NOMO-1 treated with DMSO at 0.1 percent for 48 hours (cell line): ENCODE measurements at regions not wholly inside any gene's neighbourhood (a gene's known extent, or its start where the extent isn't known, plus 50 kb on each side); places are given as distances from the start of the nearest gene placed in this dataset.
"Not testable (repeated sequence)": the region's sequence is repeated elsewhere in the genome, so short reads cannot be mapped to it uniquely, and the experiment has no call there.

Source experiments
- DNase-seq: peaks from one replicate; lab custom pipeline; 2025; ENCODE audit not compliant: unreplicated experiment; lab: John Stamatoyannopoulos, UW

DNA sequence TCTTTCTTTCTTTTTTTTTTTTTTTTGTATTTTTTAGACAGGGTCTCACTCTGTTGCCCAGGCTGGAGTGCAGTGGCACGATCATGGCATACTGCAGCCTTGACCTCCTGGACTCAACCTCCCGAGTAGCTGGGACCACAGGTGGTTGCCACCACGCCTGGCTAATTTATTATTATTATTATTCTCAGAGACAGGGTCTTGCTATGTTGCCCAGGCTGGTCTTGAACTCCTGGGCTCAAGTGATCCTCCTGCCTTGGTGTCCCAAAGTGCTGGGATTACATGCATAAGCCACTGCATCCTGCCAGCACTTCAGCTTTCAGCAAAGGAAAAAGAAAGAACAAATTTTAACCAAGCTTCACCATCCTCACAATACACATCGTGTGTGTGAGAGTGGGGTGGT is 97.9 kb upstream of the SERBP1 start:
- no peak for DNase-seq

GRCh38 chr1:67530071-67530470 is 99.9 kb upstream of the SERBP1 start:
- no peak for DNase-seq

- DNase-seq, result peak; percentile 24
Measured at GRCh38 chr1:67532452-67533216, 102.4 kb upstream of the SERBP1 start.

- DNase-seq, result peak; percentile 15
Measured at GRCh38 chr1:67534627-67535065, 104.4 kb upstream of the SERBP1 start.

GRCh38 chr1:67535474-67535873 is 105.3 kb upstream of the SERBP1 start:
- peak; percentile 75 for DNase-seq

DNA sequence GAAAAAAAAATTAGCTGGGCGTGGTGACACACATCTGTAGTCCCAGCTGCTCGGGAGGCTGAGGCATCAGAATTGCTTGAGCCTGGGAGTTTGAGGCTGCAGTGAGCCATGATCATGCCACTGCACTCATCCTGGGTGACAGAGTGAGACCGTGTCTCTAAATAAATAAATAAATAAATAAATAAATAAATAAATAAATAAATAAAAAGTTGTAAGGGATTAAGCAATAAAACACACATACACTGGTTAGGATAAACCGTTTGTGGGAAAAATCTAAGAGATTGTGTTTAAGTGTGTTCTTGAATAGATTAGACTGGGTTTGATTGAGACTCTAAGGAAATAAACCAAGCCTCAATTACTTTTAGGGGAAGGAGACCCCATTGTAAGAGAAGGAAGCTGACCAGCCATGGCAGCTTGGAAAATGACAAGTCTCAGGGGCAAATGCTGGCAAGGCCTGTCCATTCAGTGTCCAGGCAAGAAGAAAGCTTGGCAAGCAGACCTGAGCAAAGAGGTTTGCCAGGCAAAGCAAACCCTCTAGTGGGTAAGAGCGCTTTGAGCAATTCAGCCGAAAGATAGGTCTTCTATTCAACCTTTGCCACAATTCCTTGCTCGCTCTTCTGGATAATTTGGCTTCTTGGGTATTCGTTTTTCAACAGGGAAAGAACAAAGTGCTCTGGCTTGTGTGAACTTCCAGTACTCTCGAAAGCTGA is 106.9 kb upstream of the SERBP1 start:
- DNase-seq, result no peak

- DNase-seq, result no peak
Measured at GRCh38 chr1:67537667-67538018, 107.4 kb upstream of the SERBP1 start.

- DNase-seq, result no peak
Measured at GRCh38 chr1:67540025-67540732, 110.0 kb upstream of the SERBP1 start.

DNA sequence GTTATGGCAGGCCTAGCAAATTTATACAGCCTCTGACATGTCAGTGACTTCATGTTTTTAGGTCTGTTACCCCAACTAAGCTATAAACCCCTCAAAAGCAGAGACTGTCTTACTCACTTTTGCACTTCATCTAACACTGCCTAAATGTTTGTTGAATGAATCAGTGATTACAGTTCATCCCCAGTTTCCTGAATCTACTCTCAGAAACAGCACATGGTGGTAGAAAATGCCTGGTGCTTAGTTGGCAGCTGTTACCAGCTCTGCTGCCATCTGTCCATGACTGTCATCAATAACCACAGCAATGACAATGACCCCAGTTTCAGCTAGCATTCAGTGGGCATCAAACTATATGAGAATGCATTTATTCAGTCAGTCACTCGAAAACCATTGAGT is 110.5 kb upstream of the SERBP1 start:
- DNase-seq, result no peak

DNA sequence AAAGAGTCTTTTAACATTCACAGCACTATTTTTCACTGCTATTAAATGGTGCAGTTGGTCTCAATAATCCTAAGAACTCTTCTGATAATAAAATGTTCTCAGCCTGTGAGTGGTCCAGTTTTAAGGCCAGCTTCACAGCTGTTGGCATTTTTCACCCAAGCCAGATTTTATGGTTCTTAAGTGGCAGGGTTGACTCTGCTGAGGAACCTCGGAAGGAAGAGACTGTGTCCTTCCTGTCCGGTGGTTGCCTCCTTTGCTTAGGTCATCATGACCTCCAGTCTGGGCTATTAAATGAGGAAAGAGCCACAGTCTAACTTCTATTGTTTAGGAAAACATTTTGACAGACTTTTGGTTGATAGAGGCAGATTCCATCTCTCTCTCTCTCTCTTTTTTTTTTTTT is 112.5 kb upstream of the SERBP1 start:
- DNase-seq, result no peak

DNA sequence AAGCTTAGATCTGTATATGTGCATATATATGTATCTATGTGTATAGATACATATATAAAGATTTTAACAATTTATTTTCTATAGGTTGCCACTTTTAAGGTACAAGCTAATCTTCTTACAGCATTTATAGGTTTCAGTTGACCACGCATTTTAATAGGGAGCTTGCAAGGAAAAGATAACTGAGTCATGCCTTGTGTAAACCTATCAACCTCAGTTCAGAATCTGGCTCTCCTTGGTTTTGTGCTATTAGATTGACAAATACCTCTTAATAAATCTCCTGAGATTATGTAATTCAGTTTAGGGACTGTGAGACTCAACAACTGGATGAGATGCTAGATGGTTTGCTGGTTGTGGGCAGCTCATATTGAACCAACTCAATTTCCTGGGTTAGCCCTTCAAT is 114.7 kb upstream of the SERBP1 start:
- DNase-seq, result no peak

DNA sequence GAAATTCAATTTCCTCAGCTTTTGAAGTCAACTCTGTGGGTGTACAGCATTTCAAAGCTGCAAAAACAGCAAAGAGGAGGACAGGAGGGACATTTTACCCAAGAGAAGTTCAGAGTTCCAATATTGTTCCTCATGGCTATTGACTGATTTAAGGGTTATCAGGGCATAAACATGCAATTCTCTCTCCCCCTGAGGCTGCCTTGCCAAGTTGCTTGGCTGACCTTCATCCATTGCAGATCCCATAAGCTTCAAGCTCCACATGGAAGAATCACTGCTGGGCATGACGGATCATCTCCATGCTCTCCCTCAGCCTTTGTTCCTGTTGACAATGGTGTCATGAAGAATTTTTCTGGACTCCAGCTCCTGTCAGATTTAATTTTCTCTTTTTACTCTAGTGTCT is 115.2 kb upstream of the SERBP1 start:
- no peak for DNase-seq

DNA sequence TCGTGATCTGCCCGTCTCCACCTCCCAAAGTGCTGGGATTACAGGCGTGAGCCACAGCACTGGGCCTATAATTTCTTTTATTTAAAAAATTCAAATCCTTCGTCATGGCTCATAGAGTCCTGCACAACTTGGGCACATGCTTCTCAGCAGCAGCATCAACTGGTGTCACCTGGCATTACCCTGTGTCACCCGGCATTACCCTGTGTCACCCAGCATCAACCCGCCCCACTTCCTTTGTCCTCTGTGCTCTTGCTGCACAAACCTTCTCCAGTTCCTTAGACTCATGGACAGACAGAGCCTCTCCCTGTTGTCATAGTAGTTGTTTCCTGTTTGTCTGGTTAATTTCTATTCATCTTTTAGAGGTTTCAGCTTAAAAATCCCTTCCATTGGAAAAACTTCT is 121.2 kb upstream of the SERBP1 start:
- DNase-seq, result no peak

DNA sequence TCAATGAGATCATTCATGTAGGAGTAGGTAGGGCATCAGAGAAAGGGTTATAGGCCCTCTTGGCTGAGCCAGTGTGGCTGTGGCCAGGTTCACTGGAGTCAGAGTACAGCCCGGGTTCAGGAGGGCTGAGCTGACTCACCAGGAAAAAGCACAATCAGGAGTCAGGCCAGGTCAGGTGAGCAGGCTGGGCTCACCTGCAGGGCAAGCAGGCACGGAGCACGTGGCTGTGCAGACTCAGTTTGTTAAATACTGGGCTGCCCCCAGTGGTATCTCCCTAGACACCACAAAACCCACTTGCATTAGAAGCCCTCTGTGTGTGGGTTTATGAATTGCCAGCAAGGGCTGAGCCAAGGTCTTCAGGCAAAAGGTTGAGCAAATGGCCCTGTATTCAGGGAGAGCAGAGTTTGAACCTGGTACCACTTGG is 122.1 kb upstream of the SERBP1 start:
- DNase-seq, result no peak

DNA sequence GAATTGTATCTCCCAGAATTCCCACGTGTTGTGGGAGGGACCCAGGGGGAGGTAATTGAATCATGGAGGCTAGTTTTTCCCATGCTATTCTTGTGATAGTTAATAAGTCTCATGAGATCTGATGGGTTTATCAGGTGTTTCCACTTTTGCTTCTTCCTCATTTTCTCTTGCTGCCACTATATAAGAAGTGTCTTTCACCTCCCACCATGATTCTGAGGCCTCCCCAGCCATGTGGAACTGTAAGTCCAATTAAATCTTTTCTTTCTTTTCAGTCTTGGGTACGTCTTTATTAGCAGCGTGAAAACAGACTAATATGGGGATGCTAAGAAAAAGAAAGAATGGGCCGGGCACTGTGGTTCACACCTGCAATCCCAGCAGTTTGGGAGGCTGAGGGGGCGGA is 124.0 kb upstream of the SERBP1 start:
- DNase-seq, result not testable (repeated sequence)

GRCh38 chr1:67555461-67556296 is 125.5 kb upstream of the SERBP1 start:
- DNase-seq, result no peak

DNA sequence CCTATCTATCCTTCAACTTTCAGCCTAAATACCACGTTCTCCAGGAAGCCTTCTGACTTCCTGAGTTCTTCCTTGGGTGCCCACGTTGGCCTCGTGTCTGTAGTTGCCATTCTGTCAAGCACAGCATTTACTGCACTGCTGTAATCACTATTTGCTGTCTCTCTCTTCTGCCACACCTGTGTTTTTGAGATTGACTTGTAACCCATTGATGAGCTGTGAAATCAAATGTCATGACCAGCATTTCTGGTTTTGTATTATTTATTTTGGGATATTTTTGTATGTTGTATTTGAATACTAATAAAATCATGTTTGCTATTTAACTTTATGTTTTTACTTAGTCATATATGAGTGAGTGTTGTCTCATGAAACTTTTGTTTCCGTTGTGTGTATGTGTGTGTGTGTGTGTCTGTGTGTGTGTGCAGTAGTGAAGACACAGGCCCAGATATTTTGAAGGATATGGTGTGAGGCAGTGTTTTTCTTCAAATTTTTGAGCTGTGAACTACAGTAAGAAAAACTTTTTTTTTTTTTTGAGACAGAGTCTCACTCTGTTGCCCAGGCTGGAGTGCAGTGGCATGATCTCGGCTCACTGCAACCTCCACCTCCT is 126.2 kb upstream of the SERBP1 start:
- DNase-seq, result no peak

DNA sequence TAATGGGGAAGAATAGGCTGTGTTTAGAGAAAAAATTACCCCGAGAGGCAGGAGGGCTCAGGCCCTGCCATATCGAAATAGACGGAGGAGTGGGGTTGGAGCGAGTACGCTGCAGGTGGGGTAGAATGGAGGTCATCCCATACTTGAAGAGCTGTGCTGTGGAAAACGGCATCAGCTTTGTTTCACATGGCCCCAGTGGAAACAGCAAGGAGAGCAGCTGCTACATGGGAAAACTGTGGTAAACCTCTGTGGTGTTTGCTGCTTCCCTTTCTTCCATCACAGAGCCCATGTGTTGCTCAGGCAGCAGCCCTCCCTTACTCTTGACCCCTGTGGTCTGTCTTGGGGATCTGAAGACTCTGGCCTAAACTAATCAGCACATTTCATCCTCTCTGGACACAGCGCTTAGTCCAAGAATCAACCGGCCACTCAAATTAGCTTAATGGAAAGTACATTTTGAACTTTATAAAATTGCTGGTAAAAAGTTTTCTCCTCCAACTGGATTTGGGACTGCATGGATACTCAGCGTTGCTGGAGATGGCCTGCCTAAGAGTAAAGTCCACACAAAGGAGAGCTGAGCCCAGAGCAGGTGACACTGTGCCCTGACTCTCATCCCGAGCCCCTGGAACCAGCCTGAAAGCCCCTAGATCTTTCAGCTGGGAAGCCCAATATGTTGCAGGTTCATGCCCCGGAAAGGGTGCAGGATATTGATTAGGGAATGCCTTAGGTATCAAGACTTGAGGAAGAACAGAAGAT is 127.1 kb upstream of the GADD45A start:
- no peak for DNase-seq

GRCh38 chr1:67558449-67559193 is 126.4 kb upstream of the GADD45A start:
- DNase-seq, result no peak
